Sigmoid colon (tissue), 6 donors: ENCODE measurements at regions not wholly inside any gene's neighbourhood (a gene's known extent, or its start where the extent isn't known, plus 50 kb on each side); places are given as distances from the start of the nearest gene placed in this dataset.

Experiments used
- DNase-seq: peaks from one replicate; pipeline ENCODE4 v3.0.0-alpha.2; 2019
- H3K27ac ChIP-seq, 4 donors: fragments of 200-600 bp; sonication (generic); one replicate each; pipeline ENCODE4 v1.5.1; 2016 to 2019; ENCODE audit warnings: mild to moderate bottlenecking in 1 of 4
- H3K27me3 ChIP-seq, 3 donors: fragments of 200-600 bp; sonication (generic); one replicate each; pipeline ENCODE4 v1.5.1; 2019; ENCODE audit warnings: mild to moderate bottlenecking in 1 of 3
- H3K36me3 ChIP-seq, 4 donors: fragments of 200-600 bp; sonication (generic); one replicate each; pipeline ENCODE4 v1.5.1; 2016 to 2019
- H3K4me1 ChIP-seq, 4 donors: fragments of 200-600 bp; sonication (generic); one replicate each; pipeline ENCODE4 v1.5.1; 2017 to 2019
- H3K4me3 ChIP-seq, 4 donors: fragments of 200-600 bp; sonication (generic); one replicate each; pipeline ENCODE4 v1.5.1; 2017 to 2019; ENCODE audit warnings: mild to moderate bottlenecking in 2 of 4, moderate library complexity in 1 of 4
- H3K9me3 ChIP-seq, 4 donors: fragments of 200-600 bp in 3 of 4; sonication (generic) in 3 of 4; one replicate each; pipeline versions ENCODE4 v1.5.1 to v1.6.1; 2013 to 2019
- CTCF ChIP-seq, 4 experiments: fragments of 450-650 bp in 3 of 4; fragments of 200-600 bp in 1 of 4; IDR thresholded peaks; one replicate each; pipeline ENCODE4 v1.5.1; 2016 to 2019; ENCODE audit warnings: antibody characterized with exemption in 4 of 4, mild to moderate bottlenecking in 3 of 4, moderate library complexity in 2 of 4
- EP300 ChIP-seq, 4 donors: sonication (generic); formaldehyde crosslinking; IDR thresholded peaks; one replicate each; pipeline ENCODE4 v1.6.1; 2017; ENCODE audit warnings: antibody characterized with exemption in 4 of 4
- POLR2A ChIP-seq, 2 donors: fragments of 450-650 bp; IDR thresholded peaks; one replicate each; pipeline ENCODE4 v1.6.1; 2016; ENCODE audit warnings: antibody characterized with exemption in 2 of 2, mild to moderate bottlenecking in 2 of 2, moderate library complexity in 2 of 2
- POLR2AphosphoS5 ChIP-seq, 4 donors: sonication (generic); formaldehyde crosslinking; IDR thresholded peaks; one replicate each; pipeline ENCODE4 v1.6.1; 2017; ENCODE audit warnings: antibody characterized with exemption in 4 of 4
- WGBS, 2 donors: extraction: QIAGEN DNeasy Blood & Tissue Kit; methylation state at CpG; one replicate each; pipeline ENCODE4 v1.1.7; 2013; 5-methylcytosine and 5-hydroxymethylcytosine counted together
- intact Hi-C: fragments of 100-400 bp; cut with DNase I; formaldehyde crosslinking; loops from one replicate; pipeline ENCODE4 v1.15.1; 2023
- donor health status: healthy with polysubstance abuse.
- donor health status: healthy.

GRCh38 chr10:131703941-131704340 is 196.9 kb upstream of the PPP2R2D start:
- DNase-seq, result no peak
- intact Hi-C loops, result no loop called here
- peaks cover 0 to 18% (median 5%) of the 10 kb centered on the region in 3 donors for H3K27me3 ChIP-seq

DNA sequence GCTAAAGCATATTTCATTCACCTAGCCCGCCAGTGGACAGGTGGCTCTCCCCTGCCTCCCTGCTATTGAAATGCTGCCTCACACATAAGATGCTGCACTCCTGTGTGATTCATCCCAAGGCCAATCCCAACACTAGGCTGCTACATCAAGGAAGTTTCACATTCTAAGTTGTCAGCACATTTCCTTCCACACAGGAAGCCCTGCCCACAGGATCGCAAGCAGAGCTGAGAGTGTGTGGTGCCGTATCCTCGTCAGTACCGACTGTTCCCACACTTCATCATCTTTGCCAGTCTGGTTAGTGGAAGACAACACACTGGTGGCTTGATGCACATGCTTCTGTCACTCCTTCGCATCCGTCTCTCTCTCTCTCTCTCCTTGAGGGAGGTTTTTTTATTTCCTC is 194.3 kb upstream of the PPP2R2D start:
- no peaks in the 10 kb centered on the region for H3K4me1 ChIP-seq
- H3K9me3 ChIP-seq, result peaks cover 0 to 13% (median 7%) of the 10 kb centered on the region in 4 donors
- intact Hi-C loops, result no loop called here
- TF ChIP-seq POLR2AphosphoS5 (IDR thresholded peaks at IDR 0.05), result no peak
- TF ChIP-seq POLR2A (IDR thresholded peaks at IDR 0.05), result no peak
- no peak for TF ChIP-seq CTCF (IDR thresholded peaks at IDR 0.05)
- TF ChIP-seq EP300 (IDR thresholded peaks at IDR 0.05), result no peak
- WGBS, 2 donors, result 66 to 87% methylated on average over 7 of the region's 7 CpGs
- H3K27ac ChIP-seq, result no peak overlapping the region
- H3K27me3 ChIP-seq, result peaks cover 0 to 12% (median 3%) of the 10 kb centered on the region in 3 donors
- DNase-seq, result no peak
- H3K4me3 ChIP-seq, result no peak overlapping the region
- H3K36me3 ChIP-seq, result no peaks in the 10 kb centered on the region

More at GRCh38 chr10:131703941-131704340, 196.9 kb upstream of the PPP2R2D start:
- no peaks in the 10 kb centered on the region for H3K36me3 ChIP-seq
- H3K4me3 ChIP-seq, result no peak overlapping the region
- H3K27ac ChIP-seq, result no peak overlapping the region
- H3K4me1 ChIP-seq, result no peaks in the 10 kb centered on the region
- 91 to 92% methylated on average over 8 of the region's 8 CpGs for WGBS, 2 donors
- TF ChIP-seq POLR2A (IDR thresholded peaks at IDR 0.05), result no peak
- no peak for TF ChIP-seq CTCF (IDR thresholded peaks at IDR 0.05)
- no peak for TF ChIP-seq EP300 (IDR thresholded peaks at IDR 0.05)
- TF ChIP-seq POLR2AphosphoS5 (IDR thresholded peaks at IDR 0.05), result no peak
- H3K9me3 ChIP-seq, result peaks cover 0 to 13% (median 7%) of the 10 kb centered on the region in 4 donors

GRCh38 chr10:131706952-131707351 is 193.9 kb upstream of the PPP2R2D start:
- Histone ChIP-seq H3K27ac (no peak overlapping the region), H3K4me3 (no peak overlapping the region), H3K9me3 (peaks cover 0 to 13% (median 7%) of the 10 kb centered on the region in 4 donors), H3K27me3 (peaks cover 0 to 10% (median 0%) of the 10 kb centered on the region in 3 donors), H3K36me3 (no peaks in the 10 kb centered on the region), H3K4me1 (no peaks in the 10 kb centered on the region)
- WGBS, 2 donors, result 86 to 90% methylated on average over 4 of the region's 4 CpGs
- DNase-seq, result no peak
- intact Hi-C loops, result no loop called here
- TF ChIP-seq POLR2AphosphoS5 (IDR thresholded peaks at IDR 0.05) (no peak), CTCF (IDR thresholded peaks at IDR 0.05) (no peak), POLR2A (IDR thresholded peaks at IDR 0.05) (no peak), EP300 (IDR thresholded peaks at IDR 0.05) (no peak)

DNA sequence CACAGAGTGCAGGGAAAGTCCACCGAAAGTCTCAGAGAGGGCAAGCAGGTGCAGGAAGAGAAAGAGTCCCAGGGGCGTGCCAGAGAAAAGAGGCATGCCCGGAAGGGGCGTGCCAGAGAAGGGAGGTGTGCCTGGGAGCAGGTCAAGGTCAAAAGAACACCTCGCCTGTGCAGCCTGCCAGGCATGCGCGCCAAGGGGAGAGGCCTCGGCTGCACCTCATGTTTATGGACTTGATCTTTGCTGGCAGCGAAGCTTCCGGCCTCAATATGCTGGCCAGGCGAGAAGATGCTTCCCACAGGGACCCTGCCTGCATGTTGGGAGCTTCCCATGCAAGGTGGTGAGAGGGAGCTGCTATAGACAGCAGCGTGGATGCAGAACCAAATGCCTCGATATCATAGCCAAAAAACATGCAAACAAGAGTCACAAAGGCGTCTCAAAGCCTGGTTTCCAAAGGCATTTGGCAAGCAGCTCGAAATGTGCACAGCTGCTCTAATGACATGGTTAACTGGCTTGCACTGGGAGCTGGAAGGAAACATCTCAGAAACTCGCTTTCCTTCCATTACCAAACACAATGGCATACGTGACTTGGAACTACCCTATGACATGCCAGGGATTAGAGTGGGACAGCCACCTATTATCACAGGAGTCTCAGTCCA is 192.5 kb upstream of the PPP2R2D start:
- H3K4me3 ChIP-seq, result no peak overlapping the region
- H3K4me1 ChIP-seq, result no peaks in the 10 kb centered on the region
- 55 to 73% methylated on average over 17 of the region's 17 CpGs for WGBS, 2 donors
- H3K27me3 ChIP-seq, result peaks cover 0 to 6% (median 0%) of the 10 kb centered on the region in 3 donors
- no peak for DNase-seq
- no peaks in the 10 kb centered on the region for H3K36me3 ChIP-seq
- intact Hi-C loops, result no loop called here
- no peak overlapping the region for H3K27ac ChIP-seq
- peaks cover 0 to 13% (median 7%) of the 10 kb centered on the region in 4 donors for H3K9me3 ChIP-seq
- TF ChIP-seq POLR2A (IDR thresholded peaks at IDR 0.05), result no peak
- no peak for TF ChIP-seq CTCF (IDR thresholded peaks at IDR 0.05)
- TF ChIP-seq POLR2AphosphoS5 (IDR thresholded peaks at IDR 0.05), result no peak
- TF ChIP-seq EP300 (IDR thresholded peaks at IDR 0.05), result no peak
